ENCODE measurements at regions not wholly inside any gene's neighbourhood (a gene's known extent, or its start where the extent isn't known, plus 50 kb on each side); places are given as distances from the start of the nearest gene placed in this dataset.

DNA sequence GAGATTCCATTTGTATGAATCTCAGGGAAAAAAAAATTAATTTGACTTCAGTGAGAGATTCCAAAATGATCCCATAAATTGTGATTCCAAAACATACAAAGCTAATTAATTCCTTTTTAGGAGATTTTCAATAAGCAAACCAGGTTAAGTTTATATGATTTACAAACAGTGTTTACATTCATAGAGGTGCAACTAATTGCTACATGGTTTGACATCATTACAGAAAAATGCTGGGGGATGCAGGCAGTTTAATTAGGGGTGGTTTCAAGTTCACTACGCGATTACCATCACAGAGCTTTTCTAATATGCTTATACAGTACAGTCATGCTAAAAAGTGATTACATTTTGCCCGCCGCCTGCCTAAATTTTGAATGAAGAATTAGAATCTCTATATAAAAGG is 143.2 kb upstream of the MGMT start:
- H3K4me2 ChIP-seq = no peak overlapping the region
- TF ChIP-seq Cebpa-rat (IDR thresholded peaks at IDR 0.05) = no peak

DNA sequence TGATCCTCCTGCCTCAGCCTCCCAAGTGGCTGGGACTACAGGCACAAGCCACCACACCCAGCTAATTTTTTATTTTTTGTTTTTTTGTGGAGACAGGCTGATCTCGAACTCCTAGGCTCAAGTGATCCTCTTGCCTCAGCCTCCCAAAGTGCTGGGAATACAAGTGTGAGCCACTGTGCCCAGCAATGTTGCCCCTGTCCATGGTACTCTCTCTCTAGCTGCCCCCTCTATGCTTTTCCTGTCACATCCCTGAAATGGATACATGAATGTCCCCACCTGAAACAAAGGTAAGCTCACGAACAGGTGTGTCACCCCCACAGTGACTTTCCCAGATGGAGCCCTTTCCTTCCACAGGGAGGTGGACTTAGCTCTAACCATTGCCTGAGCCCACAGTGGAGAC is 141.1 kb upstream of the MGMT start:
- Histone ChIP-seq H3K4me2 (no peak overlapping the region), H3K4me3 (no peak overlapping the region), H3K27ac (no peak overlapping the region), H3K27me3 (no peaks in the 10 kb centered on the region), H4K20me1 (no peaks in the 10 kb centered on the region), H3K9me3 (peaks cover under 1% of the 10 kb centered on the region), H3K9ac (no peak overlapping the region), H3K4me1 (peaks cover 29% of the 10 kb centered on the region), H3K36me3 (no peaks in the 10 kb centered on the region)
- TF ChIP-seq Cebpa-rat (IDR thresholded peaks at IDR 0.05) = no peak

More for the DNA sequence above, 143.2 kb upstream of the MGMT start:
- Histone ChIP-seq H3K9me3 (peaks cover 7% of the 10 kb centered on the region), H3K27me3 (no peaks in the 10 kb centered on the region), H4K20me1 (no peaks in the 10 kb centered on the region), H3K4me3 (no peak overlapping the region), H3K36me3 (no peaks in the 10 kb centered on the region), H3K4me1 (peaks cover 19% of the 10 kb centered on the region), H3K9ac (no peak overlapping the region), H3K27ac (no peak overlapping the region)

DNA sequence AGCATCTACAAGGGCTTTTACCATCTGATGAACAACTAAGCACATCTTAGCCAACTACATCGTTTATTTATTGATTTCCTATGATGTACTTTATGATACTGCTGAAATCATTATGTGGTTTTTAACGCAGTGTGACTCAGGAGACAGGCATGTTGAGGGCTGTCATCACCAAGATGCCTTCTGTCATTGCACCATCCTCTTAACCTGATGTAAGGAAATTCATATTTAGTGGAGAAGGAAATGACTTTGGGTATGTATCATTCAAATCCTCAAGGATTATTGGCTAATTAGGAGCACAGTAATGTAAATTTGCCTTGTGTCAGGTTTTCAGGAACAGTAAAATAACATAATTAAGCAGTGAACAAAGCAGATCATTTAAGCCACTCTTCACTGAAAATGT is 138.5 kb upstream of the MGMT start:
- TF ChIP-seq Cebpa-rat (IDR thresholded peaks at IDR 0.05) = no peak
- H4K20me1 ChIP-seq = no peaks in the 10 kb centered on the region
- H3K9ac ChIP-seq = no peak overlapping the region

DNA sequence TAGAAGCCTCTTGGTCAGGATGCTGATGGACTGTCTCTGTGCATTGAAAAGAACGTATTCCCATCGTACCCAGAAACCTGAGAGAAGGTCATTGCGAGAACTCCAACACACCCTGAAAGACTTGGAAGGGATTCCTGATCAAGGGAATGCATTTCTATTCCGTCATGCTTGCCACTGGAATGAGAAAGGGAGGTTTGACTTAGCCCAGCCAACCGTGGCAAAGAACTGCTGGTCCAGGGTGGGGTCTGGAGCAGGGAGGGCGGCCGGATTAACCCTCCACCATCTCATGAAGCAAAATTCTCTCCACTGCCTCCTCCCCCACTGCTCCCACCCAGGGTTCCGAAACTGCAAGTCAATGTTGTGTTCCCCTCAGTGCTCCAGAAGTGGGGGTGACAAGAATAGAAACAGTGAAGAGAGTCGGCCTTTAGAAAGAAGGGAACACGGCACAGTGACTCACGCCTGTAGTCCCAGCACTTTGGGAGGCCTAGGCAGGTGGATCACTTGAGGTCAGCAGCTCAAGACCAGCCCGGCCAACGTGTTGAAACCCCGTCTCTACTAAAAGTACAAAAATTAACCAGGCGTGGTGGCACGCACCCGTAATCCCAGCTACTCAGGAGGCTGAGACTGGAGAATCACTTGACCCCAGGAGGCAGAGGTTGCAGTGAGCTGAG is 137.5 kb upstream of the MGMT start:
- H3K36me3 ChIP-seq = no peaks in the 10 kb centered on the region
- no peak overlapping the region for H3K9ac ChIP-seq
- H3K27ac ChIP-seq = no peak overlapping the region
- H3K27me3 ChIP-seq = no peaks in the 10 kb centered on the region
- no peak overlapping the region for H3K4me3 ChIP-seq
- H3K4me1 ChIP-seq = peaks cover 17% of the 10 kb centered on the region
- no peak for TF ChIP-seq Cebpa-rat (IDR thresholded peaks at IDR 0.05)
- H4K20me1 ChIP-seq = no peaks in the 10 kb centered on the region
- H3K4me2 ChIP-seq = peak overlapping the region; percentile 17; the same call in 1 of the 2 replicates
- no peaks in the 10 kb centered on the region for H3K9me3 ChIP-seq

More for the DNA sequence above, 138.5 kb upstream of the MGMT start:
- no peaks in the 10 kb centered on the region for H3K27me3 ChIP-seq
- H3K4me3 ChIP-seq = no peak overlapping the region
- no peak overlapping the region for H3K27ac ChIP-seq
- H3K36me3 ChIP-seq = no peaks in the 10 kb centered on the region
- no peaks in the 10 kb centered on the region for H3K9me3 ChIP-seq
- no peak overlapping the region for H3K4me2 ChIP-seq
- peaks cover 19% of the 10 kb centered on the region for H3K4me1 ChIP-seq

DNA sequence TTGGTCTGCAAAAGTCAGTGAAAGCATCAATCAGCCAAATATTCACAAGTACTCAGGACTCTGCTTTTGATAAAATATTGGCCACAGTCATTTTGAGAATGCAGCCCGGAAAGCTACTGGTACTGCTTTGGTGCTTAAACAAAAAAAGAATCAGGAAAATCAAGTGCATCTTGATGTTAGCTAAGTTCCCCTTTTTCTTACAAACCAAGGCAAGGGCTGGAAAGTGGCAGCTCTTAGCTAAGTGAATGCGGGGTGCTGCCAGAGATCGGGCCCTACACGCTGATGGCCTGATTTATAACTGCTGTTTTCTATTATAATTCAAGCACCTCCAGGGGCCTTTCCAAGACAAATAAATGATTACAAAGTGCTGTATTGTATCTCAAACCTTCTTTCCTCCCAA is 136.8 kb upstream of the MGMT start:
- H3K27ac ChIP-seq = no peak overlapping the region
- H3K4me1 ChIP-seq = peaks cover 17% of the 10 kb centered on the region
- no peak overlapping the region for H3K9ac ChIP-seq
- H3K4me3 ChIP-seq = no peak overlapping the region
- TF ChIP-seq Cebpa-rat (IDR thresholded peaks at IDR 0.05) = no peak
- no peaks in the 10 kb centered on the region for H3K27me3 ChIP-seq
- H3K36me3 ChIP-seq = no peaks in the 10 kb centered on the region
- no peaks in the 10 kb centered on the region for H3K9me3 ChIP-seq
- peak overlapping the region; percentile 17; the same call in 1 of the 2 replicates for H3K4me2 ChIP-seq
- H4K20me1 ChIP-seq = no peaks in the 10 kb centered on the region

DNA sequence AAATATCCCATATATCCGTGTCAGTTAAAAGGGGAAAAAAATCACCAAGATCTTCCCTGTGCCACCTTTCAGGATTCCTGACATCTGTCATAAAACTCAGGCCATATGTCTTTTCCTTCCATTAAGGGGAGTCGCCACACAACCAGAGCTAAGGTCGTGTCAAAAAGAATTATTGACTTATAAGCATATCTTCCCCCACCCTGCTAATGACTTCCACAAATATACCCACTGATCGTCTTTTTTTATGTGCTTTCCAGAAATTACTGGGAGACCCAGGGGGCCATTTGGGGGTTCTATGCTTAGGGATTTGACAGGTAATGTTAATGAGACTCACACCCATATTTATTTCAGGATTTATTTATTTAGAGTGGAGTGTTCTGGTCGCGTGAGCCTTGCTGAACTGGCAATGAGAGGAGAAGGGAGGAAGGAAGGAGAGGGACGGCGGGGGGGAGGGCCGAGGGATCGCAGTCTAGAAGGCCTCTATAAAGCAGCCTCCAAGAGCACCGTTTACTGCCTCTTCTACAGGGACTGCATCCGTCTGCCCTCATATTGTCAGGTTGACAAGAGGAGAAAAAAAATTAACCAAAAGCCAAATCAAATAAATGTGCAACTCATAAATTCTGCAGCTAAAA is 135.7 kb upstream of the MGMT start:
- Histone ChIP-seq H3K4me3 (no peak overlapping the region), H4K20me1 (no peaks in the 10 kb centered on the region), H3K27me3 (no peaks in the 10 kb centered on the region), H3K4me1 (peaks cover 17% of the 10 kb centered on the region), H3K36me3 (no peaks in the 10 kb centered on the region), H3K9ac (no peak overlapping the region), H3K4me2 (no peak overlapping the region), H3K9me3 (no peaks in the 10 kb centered on the region), H3K27ac (no peak overlapping the region)
- no peak for TF ChIP-seq Cebpa-rat (IDR thresholded peaks at IDR 0.05)

DNA sequence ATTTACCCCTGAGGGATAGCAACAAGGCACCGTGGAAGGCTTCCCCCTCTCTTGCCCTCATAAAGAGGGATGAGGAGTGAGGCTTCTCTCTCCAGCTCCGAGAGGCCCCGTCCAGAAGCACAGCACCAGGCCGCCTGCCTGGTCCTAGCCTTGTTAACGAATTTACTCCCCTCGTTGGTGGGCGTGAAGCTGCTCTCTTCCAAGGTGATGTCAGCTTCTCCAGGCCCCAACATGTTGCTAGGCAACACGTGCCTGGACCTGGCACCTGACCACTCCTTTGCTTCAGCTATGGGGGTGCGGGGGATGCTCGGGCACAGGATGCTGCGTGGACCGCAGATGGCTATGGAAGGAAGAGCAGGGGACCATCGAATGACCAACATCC is 135.2 kb upstream of the MGMT start:
- no peak overlapping the region for H3K4me3 ChIP-seq
- peaks cover 17% of the 10 kb centered on the region for H3K4me1 ChIP-seq
- no peak overlapping the region for H3K27ac ChIP-seq
- no peaks in the 10 kb centered on the region for H4K20me1 ChIP-seq
- H3K9me3 ChIP-seq = no peaks in the 10 kb centered on the region
- H3K27me3 ChIP-seq = no peaks in the 10 kb centered on the region
- no peak overlapping the region for H3K9ac ChIP-seq
- no peak for TF ChIP-seq Cebpa-rat (IDR thresholded peaks at IDR 0.05)
- no peaks in the 10 kb centered on the region for H3K36me3 ChIP-seq
- H3K4me2 ChIP-seq = no peak overlapping the region

DNA sequence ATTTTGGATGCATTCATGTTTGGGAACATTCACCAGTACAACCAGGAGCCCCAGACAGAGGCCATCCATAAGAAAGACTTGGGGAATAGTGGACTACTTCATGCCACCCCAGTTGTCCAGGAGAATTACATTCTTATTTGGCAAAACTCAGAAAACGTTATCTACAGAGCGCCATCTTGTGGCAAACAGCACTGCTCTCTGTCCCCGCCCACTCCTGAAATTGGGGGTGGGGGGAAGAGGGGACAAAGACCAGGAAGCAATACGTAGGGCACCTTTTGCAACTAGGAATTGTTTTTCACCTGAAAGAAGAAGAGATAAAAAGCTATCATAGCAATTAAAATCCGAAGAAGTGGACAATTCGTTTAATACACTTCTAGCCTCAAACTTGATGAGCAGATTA is 134.6 kb upstream of the MGMT start:
- Histone ChIP-seq H3K4me1 (peaks cover 12% of the 10 kb centered on the region), H3K27ac (no peak overlapping the region), H4K20me1 (no peaks in the 10 kb centered on the region), H3K9me3 (no peaks in the 10 kb centered on the region), H3K27me3 (no peaks in the 10 kb centered on the region), H3K4me2 (no peak overlapping the region), H3K4me3 (no peak overlapping the region), H3K9ac (no peak overlapping the region), H3K36me3 (no peaks in the 10 kb centered on the region)
- no peak for TF ChIP-seq Cebpa-rat (IDR thresholded peaks at IDR 0.05)

DNA sequence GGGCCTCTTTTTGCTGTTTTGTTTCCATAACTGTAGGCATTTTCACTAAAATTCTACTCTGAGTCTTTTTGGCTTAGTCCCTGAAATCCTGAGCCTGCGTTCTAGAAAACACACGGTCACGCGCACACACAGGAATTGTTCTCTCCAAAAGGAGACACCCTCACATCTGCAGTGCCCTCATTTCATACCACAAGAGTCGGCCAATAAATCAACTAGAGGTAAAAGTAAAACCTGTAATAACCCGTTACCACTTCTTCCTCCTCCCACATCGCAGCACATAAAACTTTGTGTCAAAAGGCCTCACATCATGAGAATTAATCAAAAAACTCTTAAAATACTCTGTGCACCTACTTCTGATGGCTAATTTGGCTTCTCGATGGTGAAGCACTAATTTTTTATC is 133.3 kb upstream of the MGMT start:
- no peak overlapping the region for H3K9ac ChIP-seq
- TF ChIP-seq Cebpa-rat (IDR thresholded peaks at IDR 0.05) = no peak

DNA sequence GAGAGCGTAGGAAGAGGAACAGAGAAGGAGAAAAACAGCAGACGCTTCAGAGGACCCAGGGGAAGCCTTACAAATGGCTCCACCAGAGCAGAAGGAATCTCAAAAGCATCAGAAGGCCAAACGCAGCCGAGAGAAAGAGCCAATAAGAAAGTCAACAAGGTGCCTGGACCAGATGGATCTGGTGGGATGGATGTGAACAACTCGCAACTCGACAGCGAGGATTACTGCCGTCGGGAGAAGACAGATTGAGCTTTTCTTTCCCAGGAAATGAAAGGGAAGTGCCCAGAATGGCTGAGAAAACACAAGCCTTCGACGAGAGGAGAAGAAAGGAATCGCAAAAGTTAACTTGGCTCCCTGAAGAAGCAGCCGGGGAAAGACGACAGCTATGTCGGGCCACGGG is 132.8 kb upstream of the MGMT start:
- Histone ChIP-seq H3K27me3 (no peaks in the 10 kb centered on the region), H3K9me3 (no peaks in the 10 kb centered on the region), H3K9ac (no peak overlapping the region), H3K27ac (no peak overlapping the region), H3K36me3 (no peaks in the 10 kb centered on the region), H4K20me1 (no peaks in the 10 kb centered on the region), H3K4me3 (no peak overlapping the region), H3K4me2 (no peak overlapping the region), H3K4me1 (peaks cover 10% of the 10 kb centered on the region; the same call in 1 of the 2 replicates)
- no peak for TF ChIP-seq Cebpa-rat (IDR thresholded peaks at IDR 0.05)

More for the DNA sequence above, 133.3 kb upstream of the MGMT start:
- no peak overlapping the region for H3K4me3 ChIP-seq
- H3K27me3 ChIP-seq = no peaks in the 10 kb centered on the region
- no peaks in the 10 kb centered on the region for H4K20me1 ChIP-seq
- no peaks in the 10 kb centered on the region for H3K9me3 ChIP-seq
- H3K36me3 ChIP-seq = no peaks in the 10 kb centered on the region
- H3K27ac ChIP-seq = no peak overlapping the region
- H3K4me2 ChIP-seq = no peak overlapping the region
- peaks cover 10% of the 10 kb centered on the region; the same call in 1 of the 2 replicates for H3K4me1 ChIP-seq
